NCI-H1105 (cell line): ENCODE measurements at regions not wholly inside any gene's neighbourhood (a gene's known extent, or its start where the extent isn't known, plus 50 kb on each side); places are given as distances from the start of the nearest gene placed in this dataset.

Experiments
- DNase-seq: peaks from one replicate; lab custom pipeline; 2025; lab: John Stamatoyannopoulos, UW

- no peak for DNase-seq
These were observed 123.6 kb upstream of the MSX1 start for GRCh38 chr4:4735870-4736269.

- DNase-seq, result no peak
These were observed 124.2 kb upstream of the MSX1 start for GRCh38 chr4:4735136-4735750.

- no peak for DNase-seq
These were observed 125.0 kb upstream of the MSX1 start for GRCh38 chr4:4734425-4734824.

- no peak for DNase-seq
These were observed 125.8 kb upstream of the MSX1 start for GRCh38 chr4:4733663-4734062.

GRCh38 chr4:4730249-4730648, 129.2 kb upstream of the MSX1 start:
- no peak for DNase-seq

- no peak for DNase-seq
These were observed 130.3 kb upstream of the MSX1 start for GRCh38 chr4:4729206-4729605.

GRCh38 chr4:4727536-4727935, 131.9 kb upstream of the MSX1 start:
- DNase-seq, result no peak

- no peak for DNase-seq
These were observed 133.4 kb upstream of the MSX1 start for GRCh38 chr4:4726051-4726450.

- no peak for DNase-seq
These were observed 135.1 kb upstream of the MSX1 start for GRCh38 chr4:4724321-4724720.

- DNase-seq, result no peak
These were observed 137.8 kb upstream of the MSX1 start for GRCh38 chr4:4721636-4722035.

- DNase-seq, result no peak
These were observed 138.8 kb upstream of the MSX1 start for GRCh38 chr4:4720646-4721045.

- no peak for DNase-seq
These were observed 140.0 kb upstream of the MSX1 start for GRCh38 chr4:4719436-4719835.

GRCh38 chr4:4717692-4718091, 141.8 kb upstream of the MSX1 start:
- DNase-seq, result no peak

GRCh38 chr4:4714331-4714730, 145.1 kb upstream of the MSX1 start:
- DNase-seq, result no peak

- no peak for DNase-seq
These were observed 146.5 kb upstream of the MSX1 start for GRCh38 chr4:4712800-4713528.

GRCh38 chr4:4711902-4712301, 147.6 kb upstream of the MSX1 start:
- no peak for DNase-seq

GRCh38 chr4:4709736-4710135, 149.7 kb upstream of the MSX1 start:
- no peak for DNase-seq

GRCh38 chr4:4704267-4704666, 155.2 kb upstream of the MSX1 start:
- DNase-seq, result no peak

GRCh38 chr4:4697584-4697983, 155.7 kb upstream of the STX18 start:
- DNase-seq, result no peak

- no peak for DNase-seq
These were observed 154.7 kb upstream of the STX18 start for GRCh38 chr4:4696530-4696929.

GRCh38 chr4:4695497-4695896, 153.6 kb upstream of the STX18 start:
- DNase-seq, result no peak

- DNase-seq, result no peak
These were observed 153.0 kb upstream of the STX18 start for GRCh38 chr4:4694827-4695226.

GRCh38 chr4:4694296-4694772, 152.5 kb upstream of the STX18 start:
- DNase-seq, result no peak

- no peak for DNase-seq
These were observed 152.0 kb upstream of the STX18 start for GRCh38 chr4:4693755-4694295.
